ENCODE measurements at regions not wholly inside any gene's neighbourhood (a gene's known extent, or its start where the extent isn't known, plus 50 kb on each side); places are given as distances from the start of the nearest gene placed in this dataset.
A peak's percentile ranks its signal among the peaks of the same experiment; 100 is the strongest.

- DNase-seq (ENCODE audit: extremely low read depth, low read depth), result no peak
Observed at GRCh38 chr1:209328196-209328595, 255.3 kb upstream of the CAMK1G start.

DNA sequence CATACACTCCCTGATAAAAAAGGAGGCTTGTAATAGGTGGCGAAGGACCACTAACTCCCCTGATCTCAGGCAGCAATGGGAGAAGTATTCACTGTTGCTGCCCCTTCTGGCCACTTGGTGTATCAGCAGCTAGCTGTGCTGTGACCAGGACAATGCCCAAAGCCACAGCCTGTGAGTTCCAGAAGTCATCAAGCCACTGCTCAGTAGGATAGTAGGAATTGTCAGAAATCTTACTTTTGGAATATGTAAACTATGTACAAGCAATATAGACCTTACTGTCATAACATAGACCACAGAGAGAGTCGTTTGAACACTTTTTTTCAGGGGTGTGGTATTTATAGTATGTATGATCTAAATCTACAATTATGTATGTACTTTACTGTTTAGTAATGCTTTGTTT, 248.3 kb upstream of the CAMK1G start:
- peak; percentile 25 for DNase-seq (ENCODE audit: extremely low read depth, low read depth)

DNA sequence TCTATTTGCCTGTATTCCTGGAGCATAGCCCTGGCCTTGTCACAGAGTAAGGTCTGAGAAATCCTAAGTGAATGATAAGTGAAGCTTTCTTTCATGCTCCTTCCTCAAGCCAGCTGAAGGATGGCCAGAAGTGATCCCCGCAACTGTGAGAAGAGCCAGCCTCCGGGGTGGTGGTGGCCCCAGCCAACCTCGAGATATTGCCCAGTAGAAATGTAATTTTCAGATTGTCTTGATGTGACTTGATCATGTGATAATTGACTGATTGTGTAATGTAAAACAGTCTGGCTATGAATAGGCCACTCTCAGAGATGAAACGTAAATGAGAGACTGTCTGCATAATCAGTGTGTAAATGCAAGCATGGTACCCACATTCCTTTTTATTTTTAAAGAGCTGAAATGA, 242.4 kb upstream of the CAMK1G start:
- no peak for DNase-seq (ENCODE audit: extremely low read depth, low read depth)

- no peak for DNase-seq (ENCODE audit: extremely low read depth, low read depth)
Observed at GRCh38 chr1:209341673-209342420, 241.7 kb upstream of the CAMK1G start.

GRCh38 chr1:209342441-209343175, 240.9 kb upstream of the CAMK1G start:
- DNase-seq (ENCODE audit: extremely low read depth, low read depth), result no peak

GRCh38 chr1:209343511-209343910, 240.0 kb upstream of the CAMK1G start:
- no peak for DNase-seq (ENCODE audit: extremely low read depth, low read depth)

DNA sequence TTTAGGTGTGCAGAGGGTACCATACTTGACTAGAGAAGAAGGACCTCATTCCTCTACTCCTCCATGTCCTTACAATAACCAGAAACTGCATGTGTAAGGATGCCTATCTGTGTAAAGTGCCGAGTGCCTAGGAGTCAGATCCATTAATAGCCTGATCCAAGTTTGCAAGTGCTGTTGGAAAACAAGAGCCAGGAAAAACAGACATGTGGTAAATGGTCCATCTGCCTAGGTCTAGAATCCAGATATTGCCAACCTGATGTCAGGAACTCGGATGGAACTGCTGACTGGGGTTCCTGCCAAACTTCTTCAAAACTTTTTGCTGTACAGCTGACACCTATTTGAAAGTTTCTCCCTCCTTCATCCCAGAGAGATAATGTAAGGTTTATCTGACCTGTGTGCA, 239.4 kb upstream of the CAMK1G start:
- DNase-seq (ENCODE audit: extremely low read depth, low read depth), result no peak

GRCh38 chr1:209349363-209350308, 233.9 kb upstream of the CAMK1G start:
- no peak for DNase-seq (ENCODE audit: extremely low read depth, low read depth)

DNA sequence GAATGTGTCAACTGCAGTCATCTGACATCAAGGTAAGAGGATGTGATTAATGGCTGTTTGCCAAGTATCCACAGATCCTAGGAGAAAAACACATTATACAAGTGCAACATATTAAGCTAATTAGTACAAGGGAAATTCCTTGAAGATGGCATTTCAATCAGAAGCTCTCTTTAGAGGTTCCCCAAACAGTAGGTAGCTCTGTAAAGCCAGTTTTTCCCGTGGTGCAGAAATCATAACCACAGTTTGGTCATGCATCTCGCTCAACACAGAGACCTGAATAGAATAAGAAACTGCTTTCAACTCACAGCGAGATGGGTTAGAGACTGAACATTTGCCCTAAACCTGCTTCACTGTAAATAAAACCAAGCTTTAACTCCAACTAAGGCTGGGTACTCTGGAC, 230.5 kb upstream of the CAMK1G start:
- no peak for DNase-seq (ENCODE audit: extremely low read depth, low read depth)

DNA sequence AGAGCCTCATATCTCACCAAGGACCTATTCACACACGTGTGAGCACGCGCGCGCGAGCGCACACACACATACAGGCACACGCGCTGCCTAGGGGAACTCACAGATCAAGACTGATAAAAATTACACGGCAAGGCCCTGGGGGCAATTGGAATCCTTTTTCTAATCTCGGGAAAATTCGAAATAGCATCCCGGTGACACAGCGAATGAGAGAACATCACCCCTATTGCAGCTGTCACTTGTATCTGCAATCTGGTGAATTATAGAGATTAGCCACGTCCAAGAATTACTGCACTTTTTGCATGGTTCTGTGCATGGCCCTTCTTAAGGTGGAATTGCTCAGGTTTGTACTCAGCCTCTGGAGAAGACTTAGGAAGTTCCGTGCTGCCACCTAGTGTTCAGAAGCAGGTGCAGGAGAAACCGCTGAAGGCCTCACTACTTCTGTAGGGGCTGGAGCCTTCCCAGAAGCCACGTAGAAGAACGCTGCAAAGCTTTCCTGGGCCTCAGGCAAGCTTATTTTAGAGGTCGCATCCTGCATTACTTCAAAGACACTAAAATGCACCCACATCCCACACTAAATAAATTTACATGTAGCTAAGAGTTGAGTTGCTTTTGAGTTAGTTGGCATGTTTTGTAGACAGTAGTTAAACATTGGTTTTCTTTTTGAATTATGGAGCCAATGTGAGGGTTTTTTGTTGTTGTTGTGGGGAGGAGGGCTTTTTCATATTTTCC, 229.2 kb upstream of the CAMK1G start:
- DNase-seq (ENCODE audit: extremely low read depth, low read depth), result peak; percentile 72

- DNase-seq (ENCODE audit: extremely low read depth, low read depth), result no peak
Observed at GRCh38 chr1:209354840-209355165, 228.7 kb upstream of the CAMK1G start.

GRCh38 chr1:209355415-209355814, 228.1 kb upstream of the CAMK1G start:
- DNase-seq (ENCODE audit: extremely low read depth, low read depth), result no peak

DNA sequence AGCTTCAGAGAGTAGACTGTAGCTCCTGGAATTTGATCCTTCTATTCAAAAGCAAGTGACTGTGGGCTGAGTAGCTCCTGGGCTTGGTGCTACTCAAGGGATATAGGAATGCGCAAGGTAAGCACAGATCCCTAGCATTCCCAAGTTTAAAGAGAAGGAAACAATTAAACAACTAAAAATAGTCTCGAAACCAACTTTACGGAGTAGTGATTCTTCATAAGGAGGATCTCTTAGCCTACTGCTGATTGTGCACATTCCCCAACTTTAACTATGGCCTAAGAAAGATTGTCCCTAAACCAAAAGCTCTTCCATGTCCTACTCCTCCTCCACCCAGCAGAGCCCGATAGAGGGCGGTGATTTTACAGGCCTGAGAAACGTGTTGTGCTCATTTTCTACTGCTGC, 226.5 kb upstream of the CAMK1G start:
- no peak for DNase-seq (ENCODE audit: extremely low read depth, low read depth)

- DNase-seq (ENCODE audit: extremely low read depth, low read depth), result no peak
Observed at GRCh38 chr1:209363112-209363511, 220.4 kb upstream of the CAMK1G start.

DNA sequence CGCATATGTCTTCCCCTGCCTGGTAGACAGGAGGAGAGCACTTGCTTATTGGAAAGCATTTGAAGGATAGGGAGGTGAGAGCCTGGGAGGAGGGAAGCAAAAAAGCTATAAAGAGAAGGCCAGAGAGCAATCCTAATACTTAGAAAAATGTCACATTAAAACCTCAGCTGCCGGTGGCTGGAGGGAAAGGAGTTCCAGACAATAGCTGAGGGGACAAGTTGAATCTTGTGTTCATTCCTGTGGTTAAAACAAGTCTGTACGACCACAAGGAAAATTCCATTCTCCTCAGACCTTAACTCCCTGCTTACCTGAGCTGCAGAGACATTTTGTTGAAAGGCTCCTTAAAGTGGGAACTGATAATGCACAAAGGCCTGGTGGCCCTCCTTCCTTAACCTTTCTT, 218.8 kb upstream of the CAMK1G start:
- no peak for DNase-seq (ENCODE audit: extremely low read depth, low read depth)

DNA sequence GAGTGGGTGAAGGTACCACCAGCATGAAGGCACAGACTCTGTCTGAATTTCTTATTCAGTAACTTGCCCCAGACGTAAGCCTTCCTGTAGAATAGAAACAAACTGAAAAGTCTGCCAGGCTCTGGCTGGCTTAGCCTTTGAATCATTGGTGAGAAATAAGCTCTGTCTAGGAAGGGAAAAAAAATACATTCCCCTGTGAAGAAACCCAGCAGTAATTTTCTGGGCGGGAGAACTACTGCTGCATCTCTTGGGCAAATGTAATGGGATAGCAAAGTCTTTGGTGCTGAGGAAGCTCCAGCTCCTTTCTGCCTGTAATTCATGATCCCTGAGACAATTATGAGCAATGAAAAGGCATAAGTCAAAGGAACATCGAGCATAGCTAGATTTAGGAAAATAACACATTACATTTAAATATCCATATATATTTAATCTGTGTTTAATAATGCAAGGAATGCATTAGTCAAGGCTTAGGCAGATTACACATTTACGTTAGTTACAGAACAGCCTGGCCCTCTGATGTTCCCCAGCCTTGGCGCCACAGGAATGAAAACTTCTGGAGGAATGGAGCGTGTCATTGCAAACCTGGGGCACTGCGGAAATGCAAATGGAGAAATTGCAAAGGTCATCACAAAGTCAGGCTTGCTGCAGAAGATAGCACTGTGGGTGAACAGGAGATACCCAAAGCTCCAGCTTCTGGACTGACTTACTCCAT, 216.3 kb upstream of the CAMK1G start:
- no peak for DNase-seq (ENCODE audit: extremely low read depth, low read depth)

DNA sequence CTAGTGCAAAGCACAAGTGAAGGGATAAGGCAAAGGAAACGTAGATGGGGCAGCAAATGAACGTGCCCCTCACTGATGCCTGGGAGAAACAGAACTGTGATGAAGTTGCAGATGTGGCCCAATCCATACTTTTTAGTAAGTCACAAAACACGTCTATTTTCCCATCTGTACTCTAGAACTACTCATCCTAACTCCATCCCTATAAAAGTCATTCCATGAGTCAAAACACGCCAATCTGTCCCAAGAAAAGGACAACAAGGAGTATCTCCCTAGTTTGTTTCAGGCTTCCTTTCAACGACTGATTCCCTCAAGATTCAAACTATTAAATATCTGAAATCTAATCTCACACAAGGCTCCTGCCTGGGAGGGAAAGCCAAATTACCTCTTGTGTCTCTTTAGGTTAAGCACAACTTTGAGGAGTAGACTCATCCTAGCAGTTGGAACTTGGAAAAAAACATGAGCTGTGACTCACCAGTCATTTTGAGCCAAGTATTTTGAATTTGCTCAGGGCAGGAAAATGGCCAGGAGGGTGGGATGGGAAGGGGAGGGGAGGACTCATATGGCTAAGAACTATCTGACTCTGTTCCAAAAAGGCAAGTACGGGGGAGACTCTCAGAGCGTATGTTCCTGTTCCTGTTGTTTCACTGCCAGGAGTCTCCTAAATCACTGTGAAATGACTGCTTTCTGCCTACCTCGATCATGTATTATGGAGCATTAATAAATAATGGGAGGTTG, 214.5 kb upstream of the CAMK1G start:
- no peak for DNase-seq (ENCODE audit: extremely low read depth, low read depth)

DNA sequence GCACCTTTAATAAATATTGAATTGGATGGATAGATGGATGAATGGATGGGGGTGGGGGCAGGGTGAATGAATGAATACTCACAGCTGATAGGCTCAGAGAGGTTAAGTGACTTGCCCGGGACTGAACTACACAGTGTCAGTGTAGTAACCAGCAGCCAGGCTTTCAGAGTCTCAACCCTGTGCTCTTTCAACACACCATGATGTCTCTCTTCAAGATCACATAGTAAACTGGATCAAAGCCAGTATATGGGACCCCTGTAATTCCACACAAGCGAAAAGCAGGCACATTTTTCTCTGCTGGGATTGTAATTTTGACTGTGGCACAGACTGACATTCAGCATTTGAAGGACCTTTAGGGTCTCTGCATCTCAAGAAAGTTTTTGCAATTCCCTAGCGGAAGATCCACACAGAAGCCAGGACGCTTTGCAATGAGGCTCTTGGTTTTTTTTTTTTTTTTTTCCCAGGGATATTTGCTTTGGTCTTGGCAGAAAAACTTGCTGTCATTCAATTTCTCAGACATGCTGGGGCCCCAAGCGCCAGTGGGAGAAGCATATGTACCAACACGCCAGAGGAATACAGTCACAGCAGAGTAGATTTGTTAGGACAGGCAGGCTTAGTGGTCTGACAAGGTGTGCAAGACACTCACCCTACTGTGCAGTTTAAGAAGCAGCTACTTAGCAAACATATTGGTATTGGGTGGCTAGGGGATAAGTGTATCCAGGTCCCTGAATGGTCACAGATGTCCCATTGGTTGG, 213.1 kb upstream of the CAMK1G start:
- no peak for DNase-seq (ENCODE audit: extremely low read depth, low read depth)

GRCh38 chr1:209375097-209375496, 208.4 kb upstream of the CAMK1G start:
- no peak for DNase-seq (ENCODE audit: extremely low read depth, low read depth)
